Heart right ventricle (tissue), 16 donors: ENCODE measurements at regions not wholly inside any gene's neighbourhood (a gene's known extent, or its start where the extent isn't known, plus 50 kb on each side); places are given as distances from the start of the nearest gene placed in this dataset.

Experiments
- ATAC-seq, 8 donors: fragments of 200-7000 bp; cut with Tn5 transposase; one replicate each; pipeline ENCODE4 v1.9.1; 2020; ENCODE audit warnings: mild to moderate bottlenecking in 8 of 8, moderate library complexity in 8 of 8, moderate number of reproducible peaks in 1 of 8
- DNase-seq, 2 donors: peaks; one replicate each; pipeline ENCODE4 v3.0.0-alpha.2; 2020
- H3K27ac ChIP-seq, 10 donors: fragments of 200-600 bp; sonication (generic) in 2 of 10; one replicate each; pipeline versions ENCODE4 v1.5.0 to v1.8.0; 2020 to 2022; ENCODE audit warnings: mild to moderate bottlenecking in 3 of 10
- H3K27me3 ChIP-seq, 7 donors: fragments of 200-600 bp; one replicate each; pipeline ENCODE4 v1.8.0; 2021 to 2022; ENCODE audit warnings: mild to moderate bottlenecking in 2 of 7
- H3K36me3 ChIP-seq, 9 donors: fragments of 200-600 bp; sonication (generic) in 1 of 9; one replicate each; pipeline versions ENCODE4 v1.5.0 to v1.8.0; 2020 to 2022; ENCODE audit warnings: mild to moderate bottlenecking in 2 of 9
- H3K4me1 ChIP-seq, 9 donors: fragments of 200-600 bp; sonication (generic) in 1 of 9; one replicate each; pipeline versions ENCODE4 v1.5.0 to v1.8.0; 2020 to 2022; ENCODE audit warnings: mild to moderate bottlenecking in 4 of 9
- H3K4me3 ChIP-seq, 10 donors: fragments of 200-600 bp; sonication (generic) in 2 of 10; one replicate each; pipeline versions ENCODE4 v1.5.0 to v1.8.0; 2020 to 2022; ENCODE audit warnings: mild to moderate bottlenecking in 7 of 10, moderate library complexity in 2 of 10
- H3K9me3 ChIP-seq, 11 donors: fragments of 200-600 bp in 10 of 11; sonication (generic) in 2 of 11; one replicate each; pipeline versions ENCODE4 v1.5.0 to v1.8.0; 2013 to 2022; ENCODE audit warnings: mild to moderate bottlenecking in 2 of 11, control low read depth in 1 of 11, moderate library complexity in 1 of 11
- WGBS, 2 donors: extraction: QIAGEN DNeasy Blood & Tissue Kit; methylation state at CpG; one replicate each; pipeline ENCODE4 v1.1.7; 2013; ENCODE audit warnings: inconsistent platforms in 1 of 2; 5-methylcytosine and 5-hydroxymethylcytosine counted together
- intact Hi-C, 10 donors: fragments of 100-400 bp; cut with DNase I; formaldehyde crosslinking; loops; one replicate each; pipeline versions ENCODE4 v1.11.1 to v1.14.2; 2022
- TF ChIP-seq, protein P1 (sequence below), 9 donors: fragments of 200-600 bp; sonication (generic) in 2 of 9; IDR thresholded peaks; one replicate each; pipeline versions ENCODE4 v1.5.0 to v1.8.0; 2021 to 2022; ENCODE audit warnings: antibody characterized with exemption in 9 of 9, mild to moderate bottlenecking in 5 of 9, moderate library complexity in 1 of 9
- donor health status: Arrhythmogenic right ventricular cardiomyopathy.
- donor health status: ischemic (EF 13 %, LVEDD 7.1; RV severe dilation, severe dysfunction).
- donor health status: healthy with polysubstance abuse.
- donor health status: DM: no; HTN: yes; CAD: no.
- donor health status: DM: no; HTN: no; CAD: no.
- donor health status: ischemic (EF 25% LVEDD 6.9; RV normal size, moderate dysfunction).
- donor health status: ischemic (EF 25% LVEDD 5.7; RV mildly dilated, moderate dysfunction).
- donor health status: healthy.
- donor health status: DM: yes; HTN: yes; CAD: no.
- donor health status: Ischemic cardiomyopathy.
- donor health status: ischemic (EF 35%, LVEDD 5.7; RV mildly dilated, moderate dysfunction).
- donor health status: nonischemic (EF 11% LVEDD 7.7; RV severe dilation, severe dysfunction).
- donor health status: DM: yes; HTN: yes; CAD: no.
- donor health status: PGD.
- donor health status: ischemic (EF 29% LVEDD 5.4; RV normal size, mild dysfunction).
- donor health status: nonischemic (EF 23%, LVEDD 6.1; RV moderate dilation, normal function).

DNA sequence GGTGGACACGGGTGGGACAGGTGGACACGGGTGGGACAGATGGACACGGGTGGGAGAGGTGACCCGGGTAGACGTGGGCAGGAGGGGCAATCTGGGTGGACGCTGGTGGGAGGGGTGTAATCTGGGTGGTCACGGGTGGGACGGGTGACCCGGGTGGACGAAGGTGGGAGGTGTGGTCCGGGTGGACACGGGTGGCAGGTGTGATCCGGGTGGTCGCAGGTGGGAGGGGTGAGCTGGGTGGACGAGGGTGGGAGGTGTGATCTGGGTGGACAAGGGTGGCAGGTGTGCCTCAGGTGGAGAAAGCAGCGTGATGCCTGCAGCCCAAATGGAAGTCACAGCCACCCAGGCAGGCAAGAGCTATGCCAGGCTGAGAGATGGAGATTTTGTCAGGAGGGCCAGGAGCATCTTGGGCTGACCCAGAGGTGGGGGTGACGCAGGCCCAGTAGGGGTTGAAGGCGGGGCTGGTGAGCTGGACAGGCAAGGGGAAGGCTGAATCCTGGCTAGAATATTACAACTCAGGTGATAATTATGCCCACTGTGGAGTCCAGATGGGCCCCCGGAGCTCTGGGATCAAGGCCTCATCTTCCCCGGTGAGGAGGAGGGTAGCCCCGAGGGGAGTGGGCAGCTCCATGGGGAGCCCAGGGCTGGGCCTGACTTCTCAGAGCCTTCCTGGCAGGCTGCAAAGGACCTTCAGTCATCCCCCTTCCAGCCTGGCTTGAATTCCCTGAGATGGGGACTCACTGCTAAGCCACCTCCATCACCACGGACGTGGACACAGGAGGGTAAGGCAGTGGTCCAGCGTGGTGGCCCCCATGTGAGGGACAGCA, 100.0 kb downstream of the ADRA2C start:
- 89 to 92% methylated on average over 24 of the region's 24 CpGs for WGBS, 2 donors
- TF ChIP-seq, protein P1, sequence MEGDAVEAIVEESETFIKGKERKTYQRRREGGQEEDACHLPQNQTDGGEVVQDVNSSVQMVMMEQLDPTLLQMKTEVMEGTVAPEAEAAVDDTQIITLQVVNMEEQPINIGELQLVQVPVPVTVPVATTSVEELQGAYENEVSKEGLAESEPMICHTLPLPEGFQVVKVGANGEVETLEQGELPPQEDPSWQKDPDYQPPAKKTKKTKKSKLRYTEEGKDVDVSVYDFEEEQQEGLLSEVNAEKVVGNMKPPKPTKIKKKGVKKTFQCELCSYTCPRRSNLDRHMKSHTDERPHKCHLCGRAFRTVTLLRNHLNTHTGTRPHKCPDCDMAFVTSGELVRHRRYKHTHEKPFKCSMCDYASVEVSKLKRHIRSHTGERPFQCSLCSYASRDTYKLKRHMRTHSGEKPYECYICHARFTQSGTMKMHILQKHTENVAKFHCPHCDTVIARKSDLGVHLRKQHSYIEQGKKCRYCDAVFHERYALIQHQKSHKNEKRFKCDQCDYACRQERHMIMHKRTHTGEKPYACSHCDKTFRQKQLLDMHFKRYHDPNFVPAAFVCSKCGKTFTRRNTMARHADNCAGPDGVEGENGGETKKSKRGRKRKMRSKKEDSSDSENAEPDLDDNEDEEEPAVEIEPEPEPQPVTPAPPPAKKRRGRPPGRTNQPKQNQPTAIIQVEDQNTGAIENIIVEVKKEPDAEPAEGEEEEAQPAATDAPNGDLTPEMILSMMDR (IDR thresholded peaks at IDR 0.05) = no peak
- no peak for ATAC-seq
- H3K36me3 ChIP-seq = no peaks in the 10 kb centered on the region
- no peak for DNase-seq
- no peak overlapping the region for H3K27ac ChIP-seq
- H3K4me3 ChIP-seq = no peak overlapping the region
- H3K4me1 ChIP-seq = peaks cover 0 to 17% (median 3%) of the 10 kb centered on the region in 9 donors
- H3K9me3 ChIP-seq = no peaks in the 10 kb centered on the region
- peaks cover 0 to 67% (median 55%) of the 10 kb centered on the region in 7 donors for H3K27me3 ChIP-seq
- intact Hi-C loops = loop anchor here in 1 of 10 donors (5.0 kb wide), 1 partner anchor 94 kb away; no protein-coding TSS in a partner anchor

DNA sequence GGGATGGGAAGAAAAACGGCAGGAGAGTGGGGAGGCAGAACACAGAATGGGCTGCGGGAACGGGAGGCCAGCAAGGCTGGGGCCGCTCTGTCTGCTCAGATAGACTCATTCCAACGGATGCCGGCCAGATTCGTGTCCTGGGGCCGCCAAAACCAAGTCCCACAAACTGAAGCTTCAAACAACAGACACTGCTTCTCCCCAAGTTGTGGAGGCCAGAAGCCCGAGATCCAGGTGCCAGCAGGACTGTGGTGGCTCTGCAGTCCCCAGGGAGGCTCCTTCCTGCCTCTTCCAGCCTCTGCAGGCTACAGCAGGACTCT, 100.6 kb downstream of the ADRA2C start:
- peaks cover 0 to 67% (median 57%) of the 10 kb centered on the region in 7 donors for H3K27me3 ChIP-seq
- WGBS, 2 donors = 82 to 85% methylated on average over 9 of the region's 9 CpGs
- no peak overlapping the region for H3K27ac ChIP-seq
- ATAC-seq = no peak
- peaks cover 0 to 19% (median 3%) of the 10 kb centered on the region in 9 donors for H3K4me1 ChIP-seq
- no peak overlapping the region for H3K4me3 ChIP-seq
- no peak for DNase-seq
- H3K9me3 ChIP-seq = no peaks in the 10 kb centered on the region
- TF ChIP-seq, protein P1 (IDR thresholded peaks at IDR 0.05) = no peak
- intact Hi-C loops = loop anchor here in 1 of 10 donors (5.0 kb wide), 1 partner anchor 94 kb away; no protein-coding TSS in a partner anchor
- H3K36me3 ChIP-seq = no peaks in the 10 kb centered on the region

DNA sequence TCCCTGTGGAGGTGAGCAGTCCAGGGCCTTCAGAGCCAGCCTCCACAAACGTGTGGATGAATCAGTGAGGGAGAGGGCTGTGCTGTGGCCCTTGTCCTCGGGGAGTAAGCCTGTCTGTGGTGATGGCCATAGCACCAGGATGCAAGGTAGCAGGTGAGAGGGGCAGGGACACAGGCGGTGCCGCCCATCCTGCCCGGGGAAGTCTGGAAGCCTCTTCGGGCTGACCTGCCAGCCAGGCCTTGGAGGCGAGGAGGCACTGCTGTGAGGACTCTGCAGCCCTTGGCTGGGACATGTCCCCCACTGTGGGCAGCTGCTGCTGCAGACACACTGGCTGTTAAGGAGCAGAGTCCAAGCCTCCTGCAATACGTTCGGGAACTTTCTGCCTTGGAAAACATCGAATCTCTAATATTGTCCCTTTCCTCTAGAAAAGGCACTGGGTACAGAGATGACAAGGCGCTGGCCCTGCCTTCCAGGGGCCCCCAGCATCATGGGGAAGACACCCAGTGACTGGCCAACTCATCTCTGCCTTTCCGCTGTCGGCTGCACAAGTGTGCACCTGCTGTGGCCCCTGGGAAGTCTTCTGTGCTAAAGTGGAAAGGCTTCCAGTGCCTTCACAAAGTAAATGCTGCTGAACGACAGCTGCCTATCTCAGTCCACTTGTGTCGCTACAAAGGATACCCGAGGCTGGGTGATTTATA, 101.4 kb downstream of the ADRA2C start:
- ATAC-seq (no peak), DNase-seq (no peak)
- intact Hi-C loops = loop anchor here in 1 of 10 donors (5.0 kb wide), 1 partner anchor 95 kb away; no protein-coding TSS in a partner anchor
- Histone ChIP-seq H3K9me3 (no peaks in the 10 kb centered on the region), H3K27me3 (peaks cover 0 to 73% (median 58%) of the 10 kb centered on the region in 7 donors), H3K27ac (no peak overlapping the region), H3K36me3 (no peaks in the 10 kb centered on the region), H3K4me3 (no peak overlapping the region), H3K4me1 (peaks cover 0 to 14% (median 3%) of the 10 kb centered on the region in 9 donors)
- 90 to 94% methylated on average over 16 of the region's 16 CpGs for WGBS, 2 donors
- TF ChIP-seq, protein P1 (IDR thresholded peaks at IDR 0.05) = no peak
